Activated CD8-positive, alpha-beta memory T cell treated with anti-CD3 and anti-CD28 coated beads for 36 hours (primary cell): ENCODE measurements at regions not wholly inside any gene's neighbourhood (a gene's known extent, or its start where the extent isn't known, plus 50 kb on each side); places are given as distances from the start of the nearest gene placed in this dataset.
"Not testable (repeated sequence)": the region's sequence is repeated elsewhere in the genome, so short reads cannot be mapped to it uniquely, and the experiment has no call there.

Source experiments
- CTCF ChIA-PET: fragments of 350-600 bp; sonication (Branson Sonifier 250); formaldehyde crosslinking; loops from one replicate; lab custom pipeline; 2021; ENCODE audit warnings: antibody characterized with exemption; lab: Charles Lee
- POLR2A ChIA-PET: fragments of 350-600 bp; sonication (Branson Sonifier 250); formaldehyde crosslinking; loops from one replicate; lab custom pipeline; 2021; ENCODE audit warnings: antibody characterized with exemption; lab: Charles Lee

- ChIA-PET POLR2A (no interaction called here), CTCF (no interaction called here)
Measured at GRCh38 chr14:37650356-37651037, 55.1 kb downstream of the TTC6 start.

GRCh38 chr14:37652042-37652441, 56.6 kb downstream of the TTC6 start:
- CTCF ChIA-PET: no interaction called here
- POLR2A ChIA-PET: no interaction called here

- CTCF ChIA-PET: no interaction called here
Measured at GRCh38 chr14:37655418-37655817, 60.0 kb downstream of the TTC6 start.

GRCh38 chr14:37658156-37658555, 62.7 kb downstream of the TTC6 start:
- POLR2A ChIA-PET: no interaction called here
- CTCF ChIA-PET: no interaction called here

More at GRCh38 chr14:37655418-37655817, 60.0 kb downstream of the TTC6 start:
- POLR2A ChIA-PET: no interaction called here

- CTCF ChIA-PET: no interaction called here
- POLR2A ChIA-PET: no interaction called here
Measured at GRCh38 chr14:37663498-37663897, 68.1 kb downstream of the TTC6 start.

- ChIA-PET CTCF (interaction anchor here (0.5 kb wide), 1 partner anchor 17 kb away, joined by 3 read pairs; no protein-coding TSS in a partner anchor), POLR2A (no interaction called here)
Measured at GRCh38 chr14:37665479-37665878, 70.0 kb downstream of the TTC6 start.

- CTCF ChIA-PET: no interaction called here
- POLR2A ChIA-PET: no interaction called here
Measured at GRCh38 chr14:37665951-37666350, 70.5 kb downstream of the TTC6 start.

GRCh38 chr14:37668646-37669045, 73.2 kb downstream of the TTC6 start:
- CTCF ChIA-PET: no interaction called here
- POLR2A ChIA-PET: no interaction called here

GRCh38 chr14:37669242-37669641, 73.8 kb downstream of the TTC6 start:
- ChIA-PET POLR2A (no interaction called here), CTCF (no interaction called here)

- CTCF ChIA-PET: no interaction called here
- POLR2A ChIA-PET: no interaction called here
Measured at GRCh38 chr14:37673439-37673838, 78.0 kb downstream of the TTC6 start.

- POLR2A ChIA-PET: no interaction called here
Measured at GRCh38 chr14:37678916-37679315, 83.5 kb downstream of the TTC6 start.

GRCh38 chr14:37681486-37681885, 86.1 kb downstream of the TTC6 start:
- CTCF ChIA-PET: no interaction called here
- POLR2A ChIA-PET: no interaction called here

More at GRCh38 chr14:37678916-37679315, 83.5 kb downstream of the TTC6 start:
- CTCF ChIA-PET: no interaction called here

- CTCF ChIA-PET, POLR2A ChIA-PET: not testable (repeated sequence)
Measured at GRCh38 chr14:37692680-37693079, 97.3 kb downstream of the TTC6 start.

- CTCF ChIA-PET, POLR2A ChIA-PET: not testable (repeated sequence)
Measured at GRCh38 chr14:37693420-37693819, 98.0 kb downstream of the TTC6 start.

- ChIA-PET POLR2A (no interaction called here), CTCF (no interaction called here)
Measured at GRCh38 chr14:37695866-37696265, 100.4 kb downstream of the TTC6 start.

GRCh38 chr14:37697489-37698121, 102.2 kb downstream of the TTC6 start:
- POLR2A ChIA-PET: no interaction called here
- CTCF ChIA-PET: no interaction called here

- ChIA-PET CTCF (no interaction called here), POLR2A (no interaction called here)
Measured at GRCh38 chr14:37698840-37699777, 103.7 kb downstream of the TTC6 start.

GRCh38 chr14:37707716-37708115, 112.3 kb downstream of the TTC6 start:
- ChIA-PET CTCF (no interaction called here), POLR2A (no interaction called here)

GRCh38 chr14:37708481-37708880, 113.1 kb downstream of the TTC6 start:
- ChIA-PET POLR2A (no interaction called here), CTCF (no interaction called here)
